Erythroblast (primary cell): ENCODE measurements at regions not wholly inside any gene's neighbourhood (a gene's known extent, or its start where the extent isn't known, plus 50 kb on each side); places are given as distances from the start of the nearest gene placed in this dataset.

Experiments used
- GATA1 ChIP-seq: IDR thresholded peaks from 2 replicates; pipeline ENCODE4 v1.6.1; 2011; ENCODE audit warnings: low read depth, mild to moderate bottlenecking, control low read depth, low read length, moderate library complexity
- POLR2A ChIP-seq: IDR thresholded peaks from 2 replicates; pipeline ENCODE4 v1.6.1; 2011; ENCODE audit warnings: mild to moderate bottlenecking, low read length

DNA sequence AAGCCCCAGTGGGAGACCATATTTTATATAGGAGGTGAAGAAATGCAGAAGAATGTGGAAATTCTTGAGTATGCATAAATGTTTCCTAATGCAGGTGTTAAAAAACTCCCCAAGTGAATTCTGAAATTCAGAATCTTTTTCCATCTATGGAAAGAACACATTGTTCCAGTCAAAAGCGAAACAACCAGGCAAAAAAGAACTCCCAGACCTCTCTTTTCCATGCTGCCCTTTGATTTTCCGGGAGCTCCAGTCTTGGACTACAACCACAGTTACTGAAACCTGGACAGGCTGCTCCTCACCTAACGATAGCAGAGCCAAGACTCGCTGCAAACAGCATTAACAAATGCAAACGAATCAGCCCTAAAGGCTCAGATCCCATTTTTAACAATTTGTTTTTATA lies 108.7 kb upstream of the CNKSR3 start:
- TF ChIP-seq POLR2A (no peak), GATA1 (no peak)
